K562 (cell line): ENCODE measurements at regions not wholly inside any gene's neighbourhood (a gene's known extent, or its start where the extent isn't known, plus 50 kb on each side); places are given as distances from the start of the nearest gene placed in this dataset.

ENCODE experiments used
- RBM25 ChIP-seq: fragments of 200-400 bp; formaldehyde crosslinking; IDR thresholded peaks from 2 replicates; pipeline ENCODE4 v1.6.1; 2018; ENCODE audit warnings: low read length, low read depth, moderate library complexity; ENCODE audit not compliant: severe bottlenecking
- TAF1 ChIP-seq: IDR thresholded peaks from 2 replicates; pipeline ENCODE4 v1.6.1; 2011; ENCODE audit warnings: mild to moderate bottlenecking, low read length, moderate library complexity; ENCODE audit not compliant: insufficient read depth, control insufficient read depth, severe bottlenecking; ENCODE audit errors: extremely low read depth
- TF ChIP-seq, protein P1 (sequence below): fragments of 450-650 bp; IDR thresholded peaks from 2 replicates; pipeline ENCODE4 v1.6.1; 2016; ENCODE audit warnings: mild to moderate bottlenecking, moderate library complexity

DNA sequence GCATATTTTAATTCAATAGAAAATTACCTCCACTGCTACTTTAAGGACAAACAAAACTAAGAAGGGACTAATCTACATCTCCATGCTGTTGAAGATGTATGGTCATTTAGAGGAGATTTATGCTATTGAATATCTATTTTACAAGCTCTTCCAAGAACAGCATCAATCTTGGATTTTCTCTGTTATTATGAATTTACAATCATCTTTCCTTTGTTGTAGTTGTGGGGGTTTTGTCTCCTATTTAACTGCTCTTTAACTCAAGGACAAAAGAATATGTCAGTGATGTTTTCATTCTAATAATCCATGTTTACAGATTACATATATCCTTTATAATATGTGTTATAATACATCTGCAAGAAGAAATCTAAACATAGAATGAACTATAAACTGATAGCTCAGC is 907.8 kb downstream of the ROBO2 start (continued):
- TF ChIP-seq, protein P1, sequence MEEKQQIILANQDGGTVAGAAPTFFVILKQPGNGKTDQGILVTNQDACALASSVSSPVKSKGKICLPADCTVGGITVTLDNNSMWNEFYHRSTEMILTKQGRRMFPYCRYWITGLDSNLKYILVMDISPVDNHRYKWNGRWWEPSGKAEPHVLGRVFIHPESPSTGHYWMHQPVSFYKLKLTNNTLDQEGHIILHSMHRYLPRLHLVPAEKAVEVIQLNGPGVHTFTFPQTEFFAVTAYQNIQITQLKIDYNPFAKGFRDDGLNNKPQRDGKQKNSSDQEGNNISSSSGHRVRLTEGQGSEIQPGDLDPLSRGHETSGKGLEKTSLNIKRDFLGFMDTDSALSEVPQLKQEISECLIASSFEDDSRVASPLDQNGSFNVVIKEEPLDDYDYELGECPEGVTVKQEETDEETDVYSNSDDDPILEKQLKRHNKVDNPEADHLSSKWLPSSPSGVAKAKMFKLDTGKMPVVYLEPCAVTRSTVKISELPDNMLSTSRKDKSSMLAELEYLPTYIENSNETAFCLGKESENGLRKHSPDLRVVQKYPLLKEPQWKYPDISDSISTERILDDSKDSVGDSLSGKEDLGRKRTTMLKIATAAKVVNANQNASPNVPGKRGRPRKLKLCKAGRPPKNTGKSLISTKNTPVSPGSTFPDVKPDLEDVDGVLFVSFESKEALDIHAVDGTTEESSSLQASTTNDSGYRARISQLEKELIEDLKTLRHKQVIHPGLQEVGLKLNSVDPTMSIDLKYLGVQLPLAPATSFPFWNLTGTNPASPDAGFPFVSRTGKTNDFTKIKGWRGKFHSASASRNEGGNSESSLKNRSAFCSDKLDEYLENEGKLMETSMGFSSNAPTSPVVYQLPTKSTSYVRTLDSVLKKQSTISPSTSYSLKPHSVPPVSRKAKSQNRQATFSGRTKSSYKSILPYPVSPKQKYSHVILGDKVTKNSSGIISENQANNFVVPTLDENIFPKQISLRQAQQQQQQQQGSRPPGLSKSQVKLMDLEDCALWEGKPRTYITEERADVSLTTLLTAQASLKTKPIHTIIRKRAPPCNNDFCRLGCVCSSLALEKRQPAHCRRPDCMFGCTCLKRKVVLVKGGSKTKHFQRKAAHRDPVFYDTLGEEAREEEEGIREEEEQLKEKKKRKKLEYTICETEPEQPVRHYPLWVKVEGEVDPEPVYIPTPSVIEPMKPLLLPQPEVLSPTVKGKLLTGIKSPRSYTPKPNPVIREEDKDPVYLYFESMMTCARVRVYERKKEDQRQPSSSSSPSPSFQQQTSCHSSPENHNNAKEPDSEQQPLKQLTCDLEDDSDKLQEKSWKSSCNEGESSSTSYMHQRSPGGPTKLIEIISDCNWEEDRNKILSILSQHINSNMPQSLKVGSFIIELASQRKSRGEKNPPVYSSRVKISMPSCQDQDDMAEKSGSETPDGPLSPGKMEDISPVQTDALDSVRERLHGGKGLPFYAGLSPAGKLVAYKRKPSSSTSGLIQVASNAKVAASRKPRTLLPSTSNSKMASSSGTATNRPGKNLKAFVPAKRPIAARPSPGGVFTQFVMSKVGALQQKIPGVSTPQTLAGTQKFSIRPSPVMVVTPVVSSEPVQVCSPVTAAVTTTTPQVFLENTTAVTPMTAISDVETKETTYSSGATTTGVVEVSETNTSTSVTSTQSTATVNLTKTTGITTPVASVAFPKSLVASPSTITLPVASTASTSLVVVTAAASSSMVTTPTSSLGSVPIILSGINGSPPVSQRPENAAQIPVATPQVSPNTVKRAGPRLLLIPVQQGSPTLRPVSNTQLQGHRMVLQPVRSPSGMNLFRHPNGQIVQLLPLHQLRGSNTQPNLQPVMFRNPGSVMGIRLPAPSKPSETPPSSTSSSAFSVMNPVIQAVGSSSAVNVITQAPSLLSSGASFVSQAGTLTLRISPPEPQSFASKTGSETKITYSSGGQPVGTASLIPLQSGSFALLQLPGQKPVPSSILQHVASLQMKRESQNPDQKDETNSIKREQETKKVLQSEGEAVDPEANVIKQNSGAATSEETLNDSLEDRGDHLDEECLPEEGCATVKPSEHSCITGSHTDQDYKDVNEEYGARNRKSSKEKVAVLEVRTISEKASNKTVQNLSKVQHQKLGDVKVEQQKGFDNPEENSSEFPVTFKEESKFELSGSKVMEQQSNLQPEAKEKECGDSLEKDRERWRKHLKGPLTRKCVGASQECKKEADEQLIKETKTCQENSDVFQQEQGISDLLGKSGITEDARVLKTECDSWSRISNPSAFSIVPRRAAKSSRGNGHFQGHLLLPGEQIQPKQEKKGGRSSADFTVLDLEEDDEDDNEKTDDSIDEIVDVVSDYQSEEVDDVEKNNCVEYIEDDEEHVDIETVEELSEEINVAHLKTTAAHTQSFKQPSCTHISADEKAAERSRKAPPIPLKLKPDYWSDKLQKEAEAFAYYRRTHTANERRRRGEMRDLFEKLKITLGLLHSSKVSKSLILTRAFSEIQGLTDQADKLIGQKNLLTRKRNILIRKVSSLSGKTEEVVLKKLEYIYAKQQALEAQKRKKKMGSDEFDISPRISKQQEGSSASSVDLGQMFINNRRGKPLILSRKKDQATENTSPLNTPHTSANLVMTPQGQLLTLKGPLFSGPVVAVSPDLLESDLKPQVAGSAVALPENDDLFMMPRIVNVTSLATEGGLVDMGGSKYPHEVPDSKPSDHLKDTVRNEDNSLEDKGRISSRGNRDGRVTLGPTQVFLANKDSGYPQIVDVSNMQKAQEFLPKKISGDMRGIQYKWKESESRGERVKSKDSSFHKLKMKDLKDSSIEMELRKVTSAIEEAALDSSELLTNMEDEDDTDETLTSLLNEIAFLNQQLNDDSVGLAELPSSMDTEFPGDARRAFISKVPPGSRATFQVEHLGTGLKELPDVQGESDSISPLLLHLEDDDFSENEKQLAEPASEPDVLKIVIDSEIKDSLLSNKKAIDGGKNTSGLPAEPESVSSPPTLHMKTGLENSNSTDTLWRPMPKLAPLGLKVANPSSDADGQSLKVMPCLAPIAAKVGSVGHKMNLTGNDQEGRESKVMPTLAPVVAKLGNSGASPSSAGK = no peak
- TF ChIP-seq TAF1 = no peak
- no peak for TF ChIP-seq RBM25
- TF ChIP-seq, all 486 proteins: peak for 0
